Right cardiac atrium (tissue), 5 donors: ENCODE measurements at regions not wholly inside any gene's neighbourhood (a gene's known extent, or its start where the extent isn't known, plus 50 kb on each side); places are given as distances from the start of the nearest gene placed in this dataset.

ENCODE experiments used
- ATAC-seq, 2 donors: fragments of 200-7000 bp; cut with Tn5 transposase; one replicate each; pipeline versions ENCODE4 v1.8.0 to v1.9.1; 2020; ENCODE audit warnings: moderate library complexity in 2 of 2, mild to moderate bottlenecking in 1 of 2
- DNase-seq, 3 donors: peaks; one replicate each; pipeline ENCODE4 v3.0.0-alpha.2; 2020
- H3K27ac ChIP-seq: one replicate; pipeline ENCODE4 v1.5.1; 2013; ENCODE audit warnings: mild to moderate bottlenecking, low read length, control low read depth, moderate library complexity
- H3K27me3 ChIP-seq: one replicate; pipeline ENCODE4 v1.6.1; 2013; ENCODE audit not compliant: control insufficient read depth, insufficient read depth
- H3K4me1 ChIP-seq: one replicate; pipeline ENCODE4 v1.6.1; 2013; ENCODE audit warnings: low read length; ENCODE audit not compliant: control insufficient read depth, insufficient read depth
- H3K4me3 ChIP-seq: one replicate; pipeline ENCODE4 v1.5.1; 2013; ENCODE audit warnings: low read length, control low read depth
- H3K9me3 ChIP-seq: one replicate; pipeline ENCODE4 v1.6.1; 2013; ENCODE audit warnings: low read length; ENCODE audit not compliant: control insufficient read depth
- WGBS: extraction: QIAGEN DNeasy Blood & Tissue Kit; methylation state at CpG from one replicate; pipeline ENCODE4 v1.1.7; 2013; 5-methylcytosine and 5-hydroxymethylcytosine counted together
- intact Hi-C, 4 donors: fragments of 100-400 bp; cut with DNase I; formaldehyde crosslinking; loops; one replicate each; pipeline versions ENCODE4 v1.11.0 to v1.14.0; 2022 to 2023
- donor health status: healthy with polysubstance abuse.
- donor health status: DM: no; HTN: yes; CAD: no.
- donor health status: DM: no; HTN: no; CAD: no.
- donor health status: DM: no; HTN: yes; CAD: no; lungs with severe emphysema.
- donor health status: DM: yes; HTN: yes; CAD: no.

GRCh38 chr6:76466286-76466685 is 393.8 kb upstream of the IMPG1 start:
- no peak overlapping the region for H3K27ac ChIP-seq
- ATAC-seq (no peak), DNase-seq (no peak)
- intact Hi-C loops = no loop called here
- no peak overlapping the region for H3K4me3 ChIP-seq
- no peaks in the 10 kb centered on the region for H3K9me3 ChIP-seq
- H3K4me1 ChIP-seq = no peaks in the 10 kb centered on the region
- WGBS = 85% methylated on average over 4 of the region's 4 CpGs
- no peaks in the 10 kb centered on the region for H3K27me3 ChIP-seq

- Histone ChIP-seq H3K4me1 (no peaks in the 10 kb centered on the region), H3K27ac (no peak overlapping the region), H3K27me3 (no peaks in the 10 kb centered on the region), H3K9me3 (no peaks in the 10 kb centered on the region), H3K4me3 (no peak overlapping the region)
- ATAC-seq (no peak), DNase-seq (no peak)
- intact Hi-C loops = no loop called here
Observed at GRCh38 chr6:76465410-76465809, 392.9 kb upstream of the IMPG1 start.

- ATAC-seq (no peak), DNase-seq (peak in 1 of 3 donors; percentile 33)
- H3K4me3 ChIP-seq = no peak overlapping the region
- H3K4me1 ChIP-seq = no peaks in the 10 kb centered on the region
- H3K27ac ChIP-seq = no peak overlapping the region
- intact Hi-C loops = no loop called here
- WGBS = 93% methylated on average over 15 of the region's 15 CpGs
- H3K27me3 ChIP-seq = no peaks in the 10 kb centered on the region
- no peaks in the 10 kb centered on the region for H3K9me3 ChIP-seq
Observed at GRCh38 chr6:76453270-76453669, 380.8 kb upstream of the IMPG1 start.

GRCh38 chr6:76451926-76452709 is 379.7 kb upstream of the IMPG1 start:
- DNase-seq (peak in 1 of 3 donors; percentile 27), ATAC-seq (no peak)
- Histone ChIP-seq H3K27ac (no peak overlapping the region), H3K4me3 (no peak overlapping the region), H3K27me3 (no peaks in the 10 kb centered on the region), H3K4me1 (no peaks in the 10 kb centered on the region), H3K9me3 (no peaks in the 10 kb centered on the region)
- WGBS = 85% methylated on average over 20 of the region's 20 CpGs
- intact Hi-C loops = no loop called here

- Histone ChIP-seq H3K27ac (no peak overlapping the region), H3K4me1 (no peaks in the 10 kb centered on the region), H3K9me3 (no peaks in the 10 kb centered on the region), H3K27me3 (no peaks in the 10 kb centered on the region), H3K4me3 (no peak overlapping the region)
- no peak for DNase-seq
- no peak for ATAC-seq
- 56% methylated on average over 1 of the region's 1 CpG for WGBS
- intact Hi-C loops = no loop called here
Observed at GRCh38 chr6:76448109-76448508, 375.6 kb upstream of the IMPG1 start.

GRCh38 chr6:76441875-76442274 is 369.4 kb upstream of the IMPG1 start:
- Histone ChIP-seq H3K27ac (no peak overlapping the region), H3K4me1 (no peaks in the 10 kb centered on the region), H3K9me3 (no peaks in the 10 kb centered on the region), H3K27me3 (no peaks in the 10 kb centered on the region), H3K4me3 (no peak overlapping the region)
- intact Hi-C loops = no loop called here
- 80% methylated on average over 3 of the region's 3 CpGs for WGBS
- DNase-seq = no peak
- no peak for ATAC-seq

GRCh38 chr6:76439811-76440210 is 367.3 kb upstream of the IMPG1 start:
- intact Hi-C loops = no loop called here
- ATAC-seq (no peak), DNase-seq (no peak)
- H3K4me3 ChIP-seq = no peak overlapping the region
- H3K27ac ChIP-seq = no peak overlapping the region
- 88% methylated on average over 2 of the region's 2 CpGs for WGBS
- H3K27me3 ChIP-seq = no peaks in the 10 kb centered on the region
- peaks cover 2% of the 10 kb centered on the region for H3K4me1 ChIP-seq
- H3K9me3 ChIP-seq = no peaks in the 10 kb centered on the region

- Histone ChIP-seq H3K27ac (no peak overlapping the region), H3K4me1 (peaks cover 2% of the 10 kb centered on the region), H3K27me3 (no peaks in the 10 kb centered on the region), H3K4me3 (no peak overlapping the region), H3K9me3 (no peaks in the 10 kb centered on the region)
- no peak for DNase-seq
- WGBS = 56% methylated on average over 1 of the region's 1 CpG
- intact Hi-C loops = no loop called here
- ATAC-seq = no peak
Observed at GRCh38 chr6:76438768-76439167, 366.3 kb upstream of the IMPG1 start.

- Histone ChIP-seq H3K4me1 (peaks cover 2% of the 10 kb centered on the region), H3K27me3 (no peaks in the 10 kb centered on the region), H3K27ac (no peak overlapping the region), H3K9me3 (no peaks in the 10 kb centered on the region), H3K4me3 (no peak overlapping the region)
- ATAC-seq = peak in 1 of 2 donors; percentile 61
- WGBS = 6% methylated on average over 1 of the region's 1 CpG
- DNase-seq = no peak
- intact Hi-C loops = no loop called here
Observed at GRCh38 chr6:76435174-76435573, 362.7 kb upstream of the IMPG1 start.

GRCh38 chr6:76422511-76423213 is 350.2 kb upstream of the IMPG1 start:
- no peaks in the 10 kb centered on the region for H3K4me1 ChIP-seq
- no peak overlapping the region for H3K4me3 ChIP-seq
- WGBS = 63% methylated on average over 2 of the region's 2 CpGs
- no peak overlapping the region for H3K27ac ChIP-seq
- H3K27me3 ChIP-seq = no peaks in the 10 kb centered on the region
- intact Hi-C loops = no loop called here
- H3K9me3 ChIP-seq = no peaks in the 10 kb centered on the region
- DNase-seq = no peak
- no peak for ATAC-seq

GRCh38 chr6:76420094-76420493 is 347.6 kb upstream of the IMPG1 start:
- Histone ChIP-seq H3K4me1 (no peaks in the 10 kb centered on the region), H3K4me3 (no peak overlapping the region), H3K27ac (no peak overlapping the region), H3K27me3 (no peaks in the 10 kb centered on the region), H3K9me3 (no peaks in the 10 kb centered on the region)
- WGBS = 95% methylated on average over 2 of the region's 2 CpGs
- DNase-seq = no peak
- ATAC-seq = no peak
- intact Hi-C loops = no loop called here
